SU-DHL-6 (cell line): ENCODE measurements at regions not wholly inside any gene's neighbourhood (a gene's known extent, or its start where the extent isn't known, plus 50 kb on each side); places are given as distances from the start of the nearest gene placed in this dataset.

Experiments used
- H2AFZ ChIP-seq: fragments of 200-600 bp; sonication (generic); 2 replicates; pipeline ENCODE4 v1.6.1; 2014; ENCODE audit warnings: low read depth, mild to moderate bottlenecking, moderate library complexity, mixed read lengths, antibody characterized with exemption, low read length; ENCODE audit not compliant: severe bottlenecking
- H3F3A ChIP-seq: fragments of 200-600 bp; shearing (Covaris generic); 2 replicates; pipeline ENCODE4 v1.6.0; 2016; ENCODE audit warnings: antibody characterized with exemption, mild to moderate bottlenecking; ENCODE audit not compliant: insufficient read depth
- H3K27ac ChIP-seq: fragments of 200-600 bp; sonication (generic); 2 replicates; pipeline ENCODE4 v1.5.1; 2016; ENCODE audit warnings: low read depth, mild to moderate bottlenecking, low read length, moderate library complexity, mixed read lengths
- H3K27me3 ChIP-seq: fragments of 200-600 bp; sonication (generic), shearing (Covaris generic); 2 replicates; pipeline ENCODE4 v1.6.0; 2014; ENCODE audit warnings: mild to moderate bottlenecking, low read length
- H3K36me3 ChIP-seq: fragments of 200-600 bp; sonication (generic); 2 replicates; pipeline ENCODE4 v1.6.1; 2014; ENCODE audit warnings: mild to moderate bottlenecking, low read length, mixed read lengths
- H3K4me2 ChIP-seq: fragments of 300-600, 200-600 bp; shearing (Covaris generic), sonication (generic); 2 replicates; pipeline ENCODE4 v1.6.0; 2014; ENCODE audit warnings: low read length, low read depth, mild to moderate bottlenecking; ENCODE audit not compliant: poor library complexity, severe bottlenecking
- H3K4me3 ChIP-seq: fragments of 200-600 bp; sonication (generic); 2 replicates; pipeline ENCODE4 v1.5.1; 2014; ENCODE audit warnings: antibody characterized with exemption, low read length, mild to moderate bottlenecking, mixed read lengths; ENCODE audit not compliant: insufficient read depth, poor library complexity, severe bottlenecking
- H3K79me2 ChIP-seq: fragments of 200-600 bp; sonication (generic); 2 replicates; pipeline ENCODE4 v1.6.1; 2014; ENCODE audit warnings: mild to moderate bottlenecking, low read length, moderate library complexity; ENCODE audit not compliant: insufficient read depth
- H3K9ac ChIP-seq: fragments of 200-600 bp; sonication (generic); 2 replicates; pipeline ENCODE4 v1.7.0; 2014; ENCODE audit warnings: mild to moderate bottlenecking, low read length
- H3K9me2 ChIP-seq: fragments of 200-600 bp; sonication (generic); replicated peaks from 2 replicates; pipeline ENCODE4 v1.6.1; 2014; ENCODE audit warnings: low read length; ENCODE audit not compliant: insufficient read depth
- H3K9me3 ChIP-seq: fragments of 200-600 bp; sonication (generic); 2 replicates; pipeline ENCODE4 v1.6.1; 2014; ENCODE audit warnings: low read length, mixed read lengths; ENCODE audit not compliant: insufficient read depth
- H4K20me1 ChIP-seq: fragments of 200-600 bp; sonication (generic); 2 replicates; pipeline ENCODE4 v1.6.1; 2014; ENCODE audit warnings: low read depth, mild to moderate bottlenecking, antibody characterized with exemption, low read length, moderate library complexity, mixed read lengths
- EZH2phosphoT487 ChIP-seq: fragments of 200-600 bp; sonication (generic), shearing (Covaris generic); conservative IDR thresholded peaks from 2 replicates; pipeline ENCODE4 v1.6.1; 2018; ENCODE audit warnings: mild to moderate bottlenecking, antibody characterized with exemption, low read length, moderate library complexity, mixed read lengths
- TF ChIP-seq, protein P1 (sequence below): fragments of 200-600 bp; sonication (generic); IDR thresholded peaks from one replicate; pipeline ENCODE4 v1.5.1; 2017; ENCODE audit warnings: antibody characterized with exemption, mild to moderate bottlenecking, low read length, moderate library complexity; ENCODE audit not compliant: insufficient read depth, poor library complexity, severe bottlenecking

DNA sequence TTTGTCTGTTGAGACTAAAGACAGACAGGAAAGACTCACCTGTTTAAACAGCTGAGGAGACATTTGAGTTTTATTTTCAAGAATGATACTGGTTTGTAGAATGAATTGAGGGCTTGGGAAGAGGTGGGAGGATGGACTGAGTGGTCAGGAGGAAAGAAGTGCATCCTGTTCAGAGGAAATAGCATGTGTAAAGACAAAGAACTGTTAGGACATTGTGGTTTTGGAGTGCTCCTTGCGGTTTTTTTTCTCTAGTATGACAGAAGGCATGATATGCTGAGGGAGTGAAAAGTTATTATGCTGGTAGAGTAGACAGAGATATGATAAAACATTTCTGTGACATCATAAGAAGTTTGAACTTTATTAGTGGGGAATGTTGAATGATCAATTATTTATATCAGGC, 270.7 kb upstream of the ELAVL2 start:
- Histone ChIP-seq H3K36me3 (no peaks in the 10 kb centered on the region), H3K4me3 (no peak overlapping the region), H3K9ac (no peak overlapping the region), H3K4me2 (no peak overlapping the region), H3K79me2 (no peaks in the 10 kb centered on the region), H3F3A (no peaks in the 10 kb centered on the region), H3K27me3 (no peaks in the 10 kb centered on the region), H4K20me1 (no peaks in the 10 kb centered on the region), H2AFZ (no peak overlapping the region), H3K9me2 (0 out of 2 replicates have a peak, but pooled peaks cover 3% of the 10 kb centered on the region), H3K9me3 (no peaks in the 10 kb centered on the region), H3K27ac (no peak overlapping the region)
- TF ChIP-seq EZH2phosphoT487: no peak
- TF ChIP-seq, protein P1, sequence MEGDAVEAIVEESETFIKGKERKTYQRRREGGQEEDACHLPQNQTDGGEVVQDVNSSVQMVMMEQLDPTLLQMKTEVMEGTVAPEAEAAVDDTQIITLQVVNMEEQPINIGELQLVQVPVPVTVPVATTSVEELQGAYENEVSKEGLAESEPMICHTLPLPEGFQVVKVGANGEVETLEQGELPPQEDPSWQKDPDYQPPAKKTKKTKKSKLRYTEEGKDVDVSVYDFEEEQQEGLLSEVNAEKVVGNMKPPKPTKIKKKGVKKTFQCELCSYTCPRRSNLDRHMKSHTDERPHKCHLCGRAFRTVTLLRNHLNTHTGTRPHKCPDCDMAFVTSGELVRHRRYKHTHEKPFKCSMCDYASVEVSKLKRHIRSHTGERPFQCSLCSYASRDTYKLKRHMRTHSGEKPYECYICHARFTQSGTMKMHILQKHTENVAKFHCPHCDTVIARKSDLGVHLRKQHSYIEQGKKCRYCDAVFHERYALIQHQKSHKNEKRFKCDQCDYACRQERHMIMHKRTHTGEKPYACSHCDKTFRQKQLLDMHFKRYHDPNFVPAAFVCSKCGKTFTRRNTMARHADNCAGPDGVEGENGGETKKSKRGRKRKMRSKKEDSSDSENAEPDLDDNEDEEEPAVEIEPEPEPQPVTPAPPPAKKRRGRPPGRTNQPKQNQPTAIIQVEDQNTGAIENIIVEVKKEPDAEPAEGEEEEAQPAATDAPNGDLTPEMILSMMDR: no peak

GRCh38 chr9:24095246-24095645, 269.2 kb upstream of the ELAVL2 start:
- H3K36me3 ChIP-seq: no peaks in the 10 kb centered on the region
- H2AFZ ChIP-seq: no peak overlapping the region
- H3F3A ChIP-seq: no peaks in the 10 kb centered on the region
- no peaks in the 10 kb centered on the region for H3K79me2 ChIP-seq
- H3K9me3 ChIP-seq: no peaks in the 10 kb centered on the region
- H4K20me1 ChIP-seq: no peaks in the 10 kb centered on the region
- no peak overlapping the region for H3K9ac ChIP-seq
- H3K9me2 ChIP-seq: 0 out of 2 replicates have a peak, but pooled peaks cover 3% of the 10 kb centered on the region
- H3K27ac ChIP-seq: no peak overlapping the region
- H3K4me2 ChIP-seq: no peak overlapping the region
- no peaks in the 10 kb centered on the region for H3K27me3 ChIP-seq
- no peak overlapping the region for H3K4me3 ChIP-seq
- TF ChIP-seq, protein P1: no peak

GRCh38 chr9:24090566-24090965, 264.5 kb upstream of the ELAVL2 start:
- no peak overlapping the region for H3K4me2 ChIP-seq
- TF ChIP-seq, protein P1: no peak
- no peak overlapping the region for H3K9ac ChIP-seq
- H3K79me2 ChIP-seq: no peaks in the 10 kb centered on the region
- no peaks in the 10 kb centered on the region for H3K9me2 ChIP-seq
- H3K4me3 ChIP-seq: no peak overlapping the region
- no peaks in the 10 kb centered on the region for H3K27me3 ChIP-seq
- H3K36me3 ChIP-seq: no peaks in the 10 kb centered on the region
- H3K27ac ChIP-seq: no peak overlapping the region
- no peaks in the 10 kb centered on the region for H4K20me1 ChIP-seq
- H3F3A ChIP-seq: no peaks in the 10 kb centered on the region
- H3K9me3 ChIP-seq: no peaks in the 10 kb centered on the region
- H2AFZ ChIP-seq: no peak overlapping the region

DNA sequence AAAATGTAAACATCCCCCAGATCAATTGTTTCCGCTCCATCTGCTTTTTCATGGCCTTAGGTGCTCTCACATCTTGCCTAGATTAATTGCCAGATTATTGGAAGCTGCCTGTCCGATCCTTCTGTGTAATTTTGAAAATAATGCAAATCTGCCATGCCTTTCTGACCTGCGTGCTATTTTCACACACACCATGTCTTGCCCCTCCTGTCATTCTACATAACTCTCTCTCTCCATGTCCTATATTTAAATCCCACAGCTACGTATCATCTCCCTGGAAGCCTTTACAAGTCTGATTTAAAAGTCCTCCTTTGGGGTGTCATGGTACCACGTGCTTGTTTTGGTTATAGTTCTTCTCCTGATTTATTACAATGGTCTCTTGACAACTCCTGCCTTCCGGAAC, 247.6 kb upstream of the ELAVL2 start:
- TF ChIP-seq, protein P1: no peak
- no peak for TF ChIP-seq EZH2phosphoT487
- H3K79me2 ChIP-seq: no peaks in the 10 kb centered on the region
- no peak overlapping the region for H3K4me3 ChIP-seq
- no peaks in the 10 kb centered on the region for H4K20me1 ChIP-seq
- no peaks in the 10 kb centered on the region for H3K9me2 ChIP-seq
- no peak overlapping the region for H2AFZ ChIP-seq
- no peak overlapping the region for H3K27ac ChIP-seq
- no peaks in the 10 kb centered on the region for H3F3A ChIP-seq
- H3K36me3 ChIP-seq: no peaks in the 10 kb centered on the region
- H3K9me3 ChIP-seq: no peaks in the 10 kb centered on the region
- H3K9ac ChIP-seq: no peak overlapping the region
- H3K4me2 ChIP-seq: no peak overlapping the region
- no peaks in the 10 kb centered on the region for H3K27me3 ChIP-seq
